Heart right ventricle (tissue), 16 donors: ENCODE measurements at regions not wholly inside any gene's neighbourhood (a gene's known extent, or its start where the extent isn't known, plus 50 kb on each side); places are given as distances from the start of the nearest gene placed in this dataset.

Source experiments
- ATAC-seq, 8 donors: fragments of 200-7000 bp; cut with Tn5 transposase; one replicate each; pipeline ENCODE4 v1.9.1; 2020; ENCODE audit warnings: mild to moderate bottlenecking in 8 of 8, moderate library complexity in 8 of 8, moderate number of reproducible peaks in 1 of 8
- DNase-seq, 2 donors: peaks; one replicate each; pipeline ENCODE4 v3.0.0-alpha.2; 2020
- H3K27ac ChIP-seq, 10 donors: fragments of 200-600 bp; sonication (generic) in 2 of 10; one replicate each; pipeline versions ENCODE4 v1.5.0 to v1.8.0; 2020 to 2022; ENCODE audit warnings: mild to moderate bottlenecking in 3 of 10
- H3K27me3 ChIP-seq, 7 donors: fragments of 200-600 bp; one replicate each; pipeline ENCODE4 v1.8.0; 2021 to 2022; ENCODE audit warnings: mild to moderate bottlenecking in 2 of 7
- H3K36me3 ChIP-seq, 9 donors: fragments of 200-600 bp; sonication (generic) in 1 of 9; one replicate each; pipeline versions ENCODE4 v1.5.0 to v1.8.0; 2020 to 2022; ENCODE audit warnings: mild to moderate bottlenecking in 2 of 9
- H3K4me1 ChIP-seq, 9 donors: fragments of 200-600 bp; sonication (generic) in 1 of 9; one replicate each; pipeline versions ENCODE4 v1.5.0 to v1.8.0; 2020 to 2022; ENCODE audit warnings: mild to moderate bottlenecking in 4 of 9
- H3K4me3 ChIP-seq, 10 donors: fragments of 200-600 bp; sonication (generic) in 2 of 10; one replicate each; pipeline versions ENCODE4 v1.5.0 to v1.8.0; 2020 to 2022; ENCODE audit warnings: mild to moderate bottlenecking in 7 of 10, moderate library complexity in 2 of 10
- H3K9me3 ChIP-seq, 11 donors: fragments of 200-600 bp in 10 of 11; sonication (generic) in 2 of 11; one replicate each; pipeline versions ENCODE4 v1.5.0 to v1.8.0; 2013 to 2022; ENCODE audit warnings: mild to moderate bottlenecking in 2 of 11, control low read depth in 1 of 11, moderate library complexity in 1 of 11
- CTCF ChIP-seq, 9 donors: fragments of 200-600 bp; sonication (generic) in 2 of 9; IDR thresholded peaks; one replicate each; pipeline versions ENCODE4 v1.5.0 to v1.8.0; 2021 to 2022; ENCODE audit warnings: antibody characterized with exemption in 9 of 9, mild to moderate bottlenecking in 5 of 9, moderate library complexity in 1 of 9
- WGBS, 2 donors: extraction: QIAGEN DNeasy Blood & Tissue Kit; methylation state at CpG; one replicate each; pipeline ENCODE4 v1.1.7; 2013; ENCODE audit warnings: inconsistent platforms in 1 of 2; 5-methylcytosine and 5-hydroxymethylcytosine counted together
- intact Hi-C, 10 donors: fragments of 100-400 bp; cut with DNase I; formaldehyde crosslinking; loops; one replicate each; pipeline versions ENCODE4 v1.11.1 to v1.14.2; 2022
- donor health status: Arrhythmogenic right ventricular cardiomyopathy.
- donor health status: ischemic (EF 13 %, LVEDD 7.1; RV severe dilation, severe dysfunction).
- donor health status: healthy with polysubstance abuse.
- donor health status: DM: no; HTN: yes; CAD: no.
- donor health status: DM: no; HTN: no; CAD: no.
- donor health status: ischemic (EF 25% LVEDD 6.9; RV normal size, moderate dysfunction).
- donor health status: ischemic (EF 25% LVEDD 5.7; RV mildly dilated, moderate dysfunction).
- donor health status: healthy.
- donor health status: DM: yes; HTN: yes; CAD: no.
- donor health status: Ischemic cardiomyopathy.
- donor health status: ischemic (EF 35%, LVEDD 5.7; RV mildly dilated, moderate dysfunction).
- donor health status: nonischemic (EF 11% LVEDD 7.7; RV severe dilation, severe dysfunction).
- donor health status: DM: yes; HTN: yes; CAD: no.
- donor health status: PGD.
- donor health status: ischemic (EF 29% LVEDD 5.4; RV normal size, mild dysfunction).
- donor health status: nonischemic (EF 23%, LVEDD 6.1; RV moderate dilation, normal function).

GRCh38 chr4:165678236-165678935, 194.7 kb upstream of the TLL1 start:
- TF ChIP-seq CTCF (IDR thresholded peaks at IDR 0.05) = no peak
- no peaks in the 10 kb centered on the region for H3K4me1 ChIP-seq
- intact Hi-C loops = no loop called here
- WGBS, 2 donors = 68 to 71% methylated on average over 6 of the region's 6 CpGs
- no peaks in the 10 kb centered on the region for H3K36me3 ChIP-seq
- ATAC-seq = no peak
- H3K27me3 ChIP-seq = no peaks in the 10 kb centered on the region
- no peak overlapping the region for H3K27ac ChIP-seq
- H3K9me3 ChIP-seq = peaks cover 0 to 3% (median 0%) of the 10 kb centered on the region in 11 donors
- DNase-seq = no peak
- no peak overlapping the region for H3K4me3 ChIP-seq

GRCh38 chr4:165678936-165679325, 194.1 kb upstream of the TLL1 start:
- DNase-seq = no peak
- H3K4me1 ChIP-seq = no peaks in the 10 kb centered on the region
- H3K27ac ChIP-seq = no peak overlapping the region
- ATAC-seq = no peak
- no peaks in the 10 kb centered on the region for H3K36me3 ChIP-seq
- 79% methylated on average over 1 of the region's 1 CpG for WGBS, 2 donors
- no peaks in the 10 kb centered on the region for H3K27me3 ChIP-seq
- peaks cover 0 to 3% (median 0%) of the 10 kb centered on the region in 11 donors for H3K9me3 ChIP-seq
- TF ChIP-seq CTCF (IDR thresholded peaks at IDR 0.05) = no peak
- H3K4me3 ChIP-seq = no peak overlapping the region
- intact Hi-C loops = no loop called here

GRCh38 chr4:165680821-165681220, 192.2 kb upstream of the TLL1 start:
- Histone ChIP-seq H3K9me3 (peaks cover 0 to 3% (median 0%) of the 10 kb centered on the region in 11 donors), H3K36me3 (no peaks in the 10 kb centered on the region), H3K4me3 (no peak overlapping the region), H3K4me1 (no peaks in the 10 kb centered on the region), H3K27ac (no peak overlapping the region), H3K27me3 (no peaks in the 10 kb centered on the region)
- no peak for ATAC-seq
- no peak for TF ChIP-seq CTCF (IDR thresholded peaks at IDR 0.05)
- 88 to 93% methylated on average over 5 of the region's 5 CpGs for WGBS, 2 donors
- no peak for DNase-seq
- intact Hi-C loops = no loop called here

GRCh38 chr4:165682611-165683010, 190.4 kb upstream of the TLL1 start:
- TF ChIP-seq CTCF (IDR thresholded peaks at IDR 0.05) = no peak
- intact Hi-C loops = no loop called here
- ATAC-seq = no peak
- Histone ChIP-seq H3K4me3 (no peak overlapping the region), H3K36me3 (no peaks in the 10 kb centered on the region), H3K4me1 (peaks cover 0 to 4% (median 0%) of the 10 kb centered on the region in 9 donors), H3K9me3 (peaks cover 0 to 3% (median 0%) of the 10 kb centered on the region in 11 donors), H3K27me3 (no peaks in the 10 kb centered on the region), H3K27ac (no peak overlapping the region)
- DNase-seq = no peak
- WGBS, 2 donors = 0 to 56% methylated on average over 1 of the region's 1 CpG
